HepG2 (cell line): ENCODE measurements at regions not wholly inside any gene's neighbourhood (a gene's known extent, or its start where the extent isn't known, plus 50 kb on each side); places are given as distances from the start of the nearest gene placed in this dataset.

Source experiments
- ATAC-seq: fragments of 200-7000 bp; cut with Tn5 transposase; 3 replicates; pipeline ENCODE4 v1.9.1; 2020; ENCODE audit warnings: mild to moderate bottlenecking, moderate library complexity
- BruUV-seq: library from RNA; stranded (reverse); fragments of 400-500 nt; replicated peaks from 2 replicates; lab custom pipeline; 2021; lab: Mats Ljungman, UMichigan
- CTCF ChIA-PET: fragments of 300-600 bp; formaldehyde crosslinking; extraction: SDS; loops from one replicate; lab custom pipeline; 2021; ENCODE audit warnings: low total read pairs, inconsistent platforms, low intra/inter-chr PET ratio; lab: Yijun Ruan, JAX
- POLR2A ChIA-PET: fragments of 350-600 bp; sonication (Branson Sonifier 250); formaldehyde crosslinking; loops from one replicate; lab custom pipeline; 2020; ENCODE audit warnings: antibody characterized with exemption, inconsistent platforms; lab: Yijun Ruan, JAX
- DNase-seq: peaks from one replicate; pipeline ENCODE4 v3.0.0-alpha.2; 2015; ENCODE audit warnings: low spot score
- FAIRE-seq: peaks from 3 replicates; lab custom pipeline; 2011; peaks lifted over from hg19 to GRCh38; lab: Jason Lieb, UNC
- H2AFZ ChIP-seq: one replicate; pipeline ENCODE4 v1.6.1; 2011; ENCODE audit warnings: low read length, inconsistent platforms
- H3K27ac ChIP-seq: fragments of 300-600 bp; 3 replicates; pipeline ENCODE4 v1.8.0; 2011; ENCODE audit warnings: mixed run types, mild to moderate bottlenecking, mixed read lengths, low read length, inconsistent platforms; ENCODE audit not compliant: insufficient read depth; ENCODE audit errors: extremely low read length
- H3K27me3 ChIP-seq, 2 experiments: fragments of 200-600 bp in 1 of 2; 2 replicates in 1 of 2; 3 replicates in 1 of 2; pipeline versions ENCODE4 v1.6.0 to v1.8.0; 2011; ENCODE audit warnings: low read length in 2 of 2, mild to moderate bottlenecking in 2 of 2, moderate library complexity in 2 of 2, inconsistent platforms in 1 of 2; ENCODE audit not compliant: insufficient read depth in 2 of 2, control insufficient read depth in 1 of 2
- H3K36me3 ChIP-seq, 2 experiments: fragments of 200-600 bp in 1 of 2; replicated peaks in 1 of 2; 2 replicates in 1 of 2; 3 replicates in 1 of 2; pipeline versions ENCODE4 v1.5.1 to v1.8.0; 2011; ENCODE audit warnings: low read length in 2 of 2, inconsistent platforms in 1 of 2; ENCODE audit not compliant: insufficient read depth in 2 of 2, control insufficient read depth in 1 of 2
- H3K4me1 ChIP-seq: 2 replicates; pipeline ENCODE4 v1.5.1; 2012; ENCODE audit warnings: low read length, inconsistent platforms; ENCODE audit not compliant: insufficient read depth
- H3K4me2 ChIP-seq: 2 replicates; pipeline ENCODE4 v1.6.0; 2011; ENCODE audit warnings: low read depth, low read length, inconsistent platforms
- H3K4me3 ChIP-seq, 3 experiments: fragments of 200-600 bp in 1 of 3; sonication (generic), shearing (Covaris generic) in 1 of 3; replicated peaks in 1 of 3; 2 replicates each; pipeline ENCODE4 v1.5.1; 2011 to 2016; ENCODE audit warnings: low read length in 3 of 3, inconsistent platforms in 2 of 3, low read depth in 2 of 3, mild to moderate bottlenecking in 2 of 3, control low read depth in 1 of 3, mixed read lengths in 1 of 3; ENCODE audit not compliant: insufficient read depth in 1 of 3
- H3K79me2 ChIP-seq: one replicate; pipeline ENCODE4 v1.6.1; 2011; ENCODE audit warnings: low read length, inconsistent platforms; ENCODE audit not compliant: insufficient read depth
- H3K9ac ChIP-seq: 2 replicates; pipeline ENCODE4 v1.6.0; 2011; ENCODE audit warnings: mild to moderate bottlenecking, low read depth, low read length, inconsistent platforms; ENCODE audit not compliant: insufficient read depth
- H3K9me3 ChIP-seq: 2 replicates; pipeline ENCODE4 v1.5.1; 2012; ENCODE audit warnings: mild to moderate bottlenecking, low read length
- H4K20me1 ChIP-seq: 2 replicates; pipeline ENCODE4 v1.6.0; 2011; ENCODE audit warnings: inconsistent platforms, mild to moderate bottlenecking, low read length, moderate library complexity; ENCODE audit not compliant: insufficient read depth
- CBX2 ChIP-seq, 2 experiments: fragments of 200-600 bp in 1 of 2; sonication (generic); formaldehyde crosslinking in 1 of 2; IDR thresholded peaks; 2 replicates each; pipeline versions ENCODE4 v1.7.0 to v1.8.1; 2018 to 2022; ENCODE audit warnings: low read depth in 2 of 2, low read length in 1 of 2, mild to moderate bottlenecking in 1 of 2, missing genetic modification reagents in 1 of 2
- EED ChIP-seq: sonication (generic); formaldehyde crosslinking; IDR thresholded peaks from 2 replicates; pipeline ENCODE4 v1.5.0; 2020; ENCODE audit warnings: mild to moderate bottlenecking, missing genetic modification reagents
- HOXA7 ChIP-seq: sonication (generic); formaldehyde crosslinking; IDR thresholded peaks from 2 replicates; pipeline ENCODE4 v1.8.1; 2022; ENCODE audit warnings: mild to moderate bottlenecking, missing genetic modification reagents, moderate library complexity
- LBX2 ChIP-seq: sonication (generic); formaldehyde crosslinking; IDR thresholded peaks from 2 replicates; pipeline ENCODE4 v1.5.0; 2020; ENCODE audit warnings: missing genetic modification reagents, mild to moderate bottlenecking, borderline replicate concordance
- NFIB ChIP-seq: sonication (generic); formaldehyde crosslinking; IDR thresholded peaks from 2 replicates; pipeline ENCODE4 v1.9.0; 2021; ENCODE audit warnings: missing genetic modification reagents, mild to moderate bottlenecking, borderline replicate concordance
- NPAS2 ChIP-seq: sonication (generic); formaldehyde crosslinking; IDR thresholded peaks from 2 replicates; pipeline ENCODE4 v1.8.0; 2022; ENCODE audit warnings: mild to moderate bottlenecking, missing genetic modification reagents, borderline replicate concordance
- RFX1 ChIP-seq: fragments of 450-650 bp; IDR thresholded peaks from 2 replicates; pipeline ENCODE4 v1.6.1; 2017
- SRY ChIP-seq: sonication (generic); formaldehyde crosslinking; IDR thresholded peaks from 2 replicates; pipeline ENCODE4 v1.8.0; 2022; ENCODE audit warnings: mild to moderate bottlenecking, missing genetic modification reagents
- TBL1XR1 ChIP-seq: fragments of 150-350 bp; IDR thresholded peaks from 2 replicates; pipeline ENCODE4 v1.6.1; 2014; ENCODE audit warnings: borderline replicate concordance, low read length; ENCODE audit not compliant: partially characterized antibody
- TMF1 ChIP-seq: sonication (generic); formaldehyde crosslinking; IDR thresholded peaks from 2 replicates; pipeline ENCODE4 v1.8.1; 2022; ENCODE audit warnings: low read depth, missing genetic modification reagents
- ZNF556 ChIP-seq: sonication (generic); formaldehyde crosslinking; IDR thresholded peaks from 2 replicates; pipeline ENCODE4 v1.4.0; 2020; ENCODE audit warnings: mild to moderate bottlenecking, missing genetic modification reagents, borderline replicate concordance
- ZNF577 ChIP-seq: sonication (generic); formaldehyde crosslinking; IDR thresholded peaks from 2 replicates; pipeline ENCODE4 v1.4.0; 2020; ENCODE audit warnings: mild to moderate bottlenecking, low read depth, missing genetic modification reagents, borderline replicate concordance
- WGBS: methylation state at CpG from one replicate; pipeline ENCODE4 v1.1.6; 2017; ENCODE audit warnings: low lambda C conversion rate; 5-methylcytosine and 5-hydroxymethylcytosine counted together
- in situ Hi-C: cut with HindIII; loops from 2 replicates; pipeline ENCODE4 v1.10.0; 2017; ENCODE audit warnings: low pct_unique_long_range_greater_than_20kb; ENCODE audit not compliant: extremely low pct_ligation_motif_present
- intact Hi-C: fragments of 100-400 bp; cut with micrococcal nuclease; formaldehyde crosslinking; loops from one replicate; pipeline ENCODE4 v1.10.0; 2022; ENCODE audit not compliant: unreplicated experiment
- TF ChIP-seq, protein P1 (sequence below): sonication (generic); formaldehyde crosslinking; IDR thresholded peaks from 2 replicates; pipeline ENCODE4 v1.4.0; 2020; ENCODE audit warnings: missing genetic modification reagents, borderline replicate concordance

- no peak for FAIRE-seq
Observed at GRCh38 chr13:105737688-105738087, 797.8 kb downstream of the EFNB2 start.

More at GRCh38 chr13:105737688-105738087, 797.8 kb downstream of the EFNB2 start:
- no peak for ATAC-seq
- no peak overlapping the region for H2AFZ ChIP-seq
- no peaks in the 10 kb centered on the region for H3K36me3 ChIP-seq
- no peaks in the 10 kb centered on the region for H3K27me3 ChIP-seq
- no peaks in the 10 kb centered on the region for H3K79me2 ChIP-seq
- no peak overlapping the region for H3K4me3 ChIP-seq
- 0% methylated on average over 1 of the region's 1 CpG for WGBS
- CTCF ChIA-PET, result no interaction called here
- POLR2A ChIA-PET, result no interaction called here
- BruUV-seq, result no TSS peak
- in situ Hi-C loops, result no loop called here
- no peak overlapping the region for H3K27ac ChIP-seq
- no peak for TF ChIP-seq CBX2 (IDR thresholded peaks at IDR 0.05; ENCODE audit: low read depth, low read length)
- no peak for TF ChIP-seq CBX2 (CRISPR knock-in tag; IDR thresholded peaks at IDR 0.05; ENCODE audit: low read depth)
- no peak for TF ChIP-seq NPAS2 (CRISPR knock-in tag)
- TF ChIP-seq TMF1 (CRISPR knock-in tag), result no peak
- TF ChIP-seq ZNF577 (CRISPR knock-in tag), result no peak
- TF ChIP-seq, protein P1, sequence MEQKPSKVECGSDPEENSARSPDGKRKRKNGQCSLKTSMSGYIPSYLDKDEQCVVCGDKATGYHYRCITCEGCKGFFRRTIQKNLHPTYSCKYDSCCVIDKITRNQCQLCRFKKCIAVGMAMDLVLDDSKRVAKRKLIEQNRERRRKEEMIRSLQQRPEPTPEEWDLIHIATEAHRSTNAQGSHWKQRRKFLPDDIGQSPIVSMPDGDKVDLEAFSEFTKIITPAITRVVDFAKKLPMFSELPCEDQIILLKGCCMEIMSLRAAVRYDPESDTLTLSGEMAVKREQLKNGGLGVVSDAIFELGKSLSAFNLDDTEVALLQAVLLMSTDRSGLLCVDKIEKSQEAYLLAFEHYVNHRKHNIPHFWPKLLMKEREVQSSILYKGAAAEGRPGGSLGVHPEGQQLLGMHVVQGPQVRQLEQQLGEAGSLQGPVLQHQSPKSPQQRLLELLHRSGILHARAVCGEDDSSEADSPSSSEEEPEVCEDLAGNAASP (CRISPR knock-in tag), result no peak
- TF ChIP-seq HOXA7 (CRISPR knock-in tag), result no peak
- TF ChIP-seq NFIB, result no peak
- no peak for TF ChIP-seq RFX1
- no peak for TF ChIP-seq ZNF556 (CRISPR knock-in tag)
- TF ChIP-seq TBL1XR1, result no peak
- TF ChIP-seq LBX2 (CRISPR knock-in tag), result no peak
- no peak for TF ChIP-seq SRY (CRISPR knock-in tag)
- no peak for TF ChIP-seq EED (CRISPR knock-in tag)
- no peak for DNase-seq
- H3K4me2 ChIP-seq, result no peak overlapping the region
- H3K4me1 ChIP-seq, result no peaks in the 10 kb centered on the region
- peaks cover 55% of the 10 kb centered on the region for H3K9me3 ChIP-seq
- H4K20me1 ChIP-seq, result no peaks in the 10 kb centered on the region
- no peak overlapping the region for H3K9ac ChIP-seq
- intact Hi-C loops, result no loop called here
